SK-N-SH (cell line): ENCODE measurements at regions not wholly inside any gene's neighbourhood (a gene's known extent, or its start where the extent isn't known, plus 50 kb on each side); places are given as distances from the start of the nearest gene placed in this dataset.

ENCODE experiments used
- CTCF ChIA-PET: fragments of 300-600, 350-600 bp; formaldehyde crosslinking; extraction: SDS; loops from one replicate; lab custom pipeline; 2021; lab: Yijun Ruan, JAX
- POLR2A ChIA-PET: fragments of 350-600 bp; sonication (Branson Sonifier 250); formaldehyde crosslinking; extraction: SDS; loops from one replicate; lab custom pipeline; 2020; ENCODE audit warnings: antibody characterized with exemption, inconsistent platforms; lab: Yijun Ruan, JAX
- DNase-seq: peaks from one replicate; pipeline ENCODE4 v3.0.0; 2012
- H2AFZ ChIP-seq: fragments of 200-600 bp; sonication (generic); 2 replicates; pipeline ENCODE4 v1.8.1; 2016; ENCODE audit warnings: antibody characterized with exemption, mild to moderate bottlenecking, low read depth
- H3F3A ChIP-seq: fragments of 200-600 bp; sonication (generic); replicated peaks from 2 replicates; pipeline ENCODE3; 2016; ENCODE audit warnings: antibody characterized with exemption, mild to moderate bottlenecking; ENCODE audit not compliant: insufficient read depth
- H3K27ac ChIP-seq, 2 experiments: fragments of 200-500 bp in 1 of 2; fragments of 200-600 bp in 1 of 2; sonication (Bioruptor generic) in 1 of 2; sonication (generic), shearing (Covaris generic) in 1 of 2; 2 replicates each; pipeline versions ENCODE4 v1.5.1 to v1.6.1; 2014 to 2016; ENCODE audit warnings: low read depth in 2 of 2, inconsistent platforms in 1 of 2, low read length in 1 of 2, mild to moderate bottlenecking in 1 of 2, mixed read lengths in 1 of 2
- H3K27me3 ChIP-seq: fragments of 200-600 bp; sonication (generic), shearing (Covaris generic); 2 replicates; pipeline ENCODE4 v1.6.1; 2016; ENCODE audit warnings: mixed run types; ENCODE audit not compliant: insufficient read depth
- H3K36me3 ChIP-seq, 2 experiments: fragments of 200-500 bp in 1 of 2; fragments of 200-600 bp in 1 of 2; sonication (Bioruptor generic) in 1 of 2; sonication (generic) in 1 of 2; replicated peaks in 1 of 2; 2 replicates each; pipeline versions ENCODE3 to v1.5.1; 2014 to 2016; ENCODE audit warnings: low read length in 1 of 2, mild to moderate bottlenecking in 1 of 2; ENCODE audit not compliant: insufficient read depth in 2 of 2, control insufficient read depth in 1 of 2
- H3K4me1 ChIP-seq, 2 experiments: fragments of 200-500 bp in 1 of 2; fragments of 200-600 bp in 1 of 2; sonication (Bioruptor generic) in 1 of 2; sonication (generic), shearing (Covaris generic) in 1 of 2; 2 replicates each; pipeline versions ENCODE4 v1.5.1 to v1.6.1; 2014 to 2016; ENCODE audit warnings: low read depth in 1 of 2, low read length in 1 of 2, mixed run types in 1 of 2; ENCODE audit not compliant: insufficient read depth in 2 of 2, control insufficient read depth in 1 of 2
- H3K4me2 ChIP-seq: fragments of 200-600 bp; sonication (generic), shearing (Covaris generic); 2 replicates; pipeline ENCODE4 v1.6.1; 2017; ENCODE audit warnings: mixed run types
- H3K4me3 ChIP-seq, 2 experiments: fragments of 200-500 bp in 1 of 2; fragments of 200-600 bp in 1 of 2; sonication (Bioruptor generic) in 1 of 2; sonication (generic), shearing (Covaris generic) in 1 of 2; 2 replicates each; pipeline versions ENCODE4 v1.5.1 to v1.8.1; 2014 to 2016; ENCODE audit warnings: low read depth in 2 of 2, inconsistent platforms in 1 of 2, low read length in 1 of 2, mild to moderate bottlenecking in 1 of 2, mixed read lengths in 1 of 2, moderate library complexity in 1 of 2
- H3K79me2 ChIP-seq: fragments of 200-600 bp; sonication (generic); 2 replicates; pipeline ENCODE4 v1.8.1; 2017; ENCODE audit warnings: mild to moderate bottlenecking; ENCODE audit not compliant: insufficient read depth
- H3K9ac ChIP-seq: fragments of 200-600 bp; sonication (generic); 2 replicates; pipeline ENCODE4 v1.6.1; 2017; ENCODE audit warnings: mixed run types
- H3K9me2 ChIP-seq: fragments of 200-600 bp; sonication (generic); 2 replicates; pipeline ENCODE4 v1.6.1; 2017; ENCODE audit warnings: mixed run types
- H3K9me3 ChIP-seq: fragments of 200-600 bp; sonication (generic); 2 replicates; pipeline ENCODE4 v1.6.1; 2017; ENCODE audit warnings: mixed run types, mild to moderate bottlenecking, moderate library complexity
- H4K20me1 ChIP-seq: fragments of 200-600 bp; sonication (generic); 2 replicates; pipeline ENCODE4 v1.6.1; 2017; ENCODE audit warnings: mild to moderate bottlenecking, mixed run types; ENCODE audit not compliant: insufficient read depth
- CHD2 ChIP-seq: fragments of 150-350 bp; IDR thresholded peaks from 2 replicates; pipeline ENCODE4 v1.6.1; 2018; ENCODE audit warnings: low read length; ENCODE audit not compliant: partially characterized antibody
- CTCF ChIP-seq: fragments of 200-600 bp; sonication (generic); IDR thresholded peaks from 2 replicates; pipeline ENCODE4 v1.6.1; 2017; ENCODE audit warnings: antibody characterized with exemption, mild to moderate bottlenecking, moderate library complexity
- EP300 ChIP-seq, 2 experiments: IDR thresholded peaks; 2 replicates each; pipeline versions ENCODE4 v1.4.0 to v1.6.1; 2012; ENCODE audit warnings: borderline replicate concordance in 1 of 2, low read depth in 1 of 2, low read length in 1 of 2
- EZH2phosphoT487 ChIP-seq: fragments of 200-600 bp; sonication (generic); IDR thresholded peaks from 2 replicates; pipeline ENCODE4 v1.6.1; 2017; ENCODE audit warnings: low read depth, mixed run types, mild to moderate bottlenecking, antibody characterized with exemption, moderate library complexity, borderline replicate concordance
- FOSL2 ChIP-seq: IDR thresholded peaks from 2 replicates; pipeline ENCODE4 v1.4.0; 2012; ENCODE audit warnings: low read depth, mild to moderate bottlenecking, moderate library complexity, borderline replicate concordance
- FOXJ3 ChIP-seq: sonication (generic); formaldehyde crosslinking; IDR thresholded peaks from 2 replicates; pipeline ENCODE4 v1.5.1; 2020; ENCODE audit warnings: mild to moderate bottlenecking, missing genetic modification reagents
- GABPA ChIP-seq: IDR thresholded peaks from 2 replicates; pipeline ENCODE4 v1.4.0; 2012; ENCODE audit warnings: low read depth, mild to moderate bottlenecking
- GATA2 ChIP-seq: sonication (generic); formaldehyde crosslinking; IDR thresholded peaks from 2 replicates; pipeline ENCODE4 v1.5.0; 2020; ENCODE audit warnings: mild to moderate bottlenecking, missing genetic modification reagents
- MAX ChIP-seq: IDR thresholded peaks from 2 replicates; pipeline ENCODE4 v1.4.0; 2012; ENCODE audit warnings: low read depth
- NFIC ChIP-seq: IDR thresholded peaks from 2 replicates; pipeline ENCODE4 v1.4.0; 2012; ENCODE audit warnings: borderline replicate concordance
- SMC3 ChIP-seq: IDR thresholded peaks from 2 replicates; pipeline ENCODE4 v1.6.1; 2012; ENCODE audit warnings: low read depth, low read length, improper control_type of control experiment
- TAF1 ChIP-seq: IDR thresholded peaks from 2 replicates; pipeline ENCODE4 v1.6.1; 2012; ENCODE audit warnings: low read depth, mild to moderate bottlenecking, low read length, moderate library complexity, borderline replicate concordance
- TCF12 ChIP-seq: IDR thresholded peaks from 2 replicates; pipeline ENCODE4 v1.4.0; 2012
- TEAD4 ChIP-seq: IDR thresholded peaks from 2 replicates; pipeline ENCODE4 v1.4.0; 2012; ENCODE audit warnings: mild to moderate bottlenecking, borderline replicate concordance; ENCODE audit not compliant: insufficient read depth
- YY1 ChIP-seq: IDR thresholded peaks from 2 replicates; pipeline ENCODE4 v1.4.0; 2012; ENCODE audit warnings: low read depth, mild to moderate bottlenecking
- whole genome bisulfite sequencing: methylation state at CpG from one replicate; pipeline ENCODE4 v1.1.6; 2017; ENCODE audit warnings: low lambda C conversion rate; 5-methylcytosine and 5-hydroxymethylcytosine counted together

GRCh38 chr1:25050165-25050564 lies 120.1 kb upstream of the RUNX3 start:
- Histone ChIP-seq H3K4me1 (peaks cover 0 to 32% of the 10 kb centered on the region in 2 experiments; a peak in 1 of 4 replicates), H3K9ac (no peak overlapping the region), H3K9me2 (no peaks in the 10 kb centered on the region), H3K27me3 (peaks cover 27% of the 10 kb centered on the region; the same call in 1 of the 2 replicates), H3K4me2 (no peak overlapping the region), H3K9me3 (no peaks in the 10 kb centered on the region), H3K4me3 (no peak overlapping the region), H2AFZ (no peak overlapping the region), H3K27ac (no peak overlapping the region), H3K36me3 (no peaks in the 10 kb centered on the region), H3K79me2 (no peaks in the 10 kb centered on the region), H4K20me1 (no peaks in the 10 kb centered on the region), H3F3A (no peaks in the 10 kb centered on the region)
- TF ChIP-seq EP300 (IDR thresholded peaks at IDR 0.05; ENCODE audit: borderline replicate concordance in 1 of 2, low read depth in 1 of 2, low read length in 1 of 2) (no peak), EZH2phosphoT487 (no peak), GATA2 (CRISPR knock-in tag) (no peak), TAF1 (no peak), NFIC (no peak), FOSL2 (no peak), YY1 (no peak)
- ChIA-PET CTCF (interaction anchor here (0.6 to 8.7 kb wide), 4 partner anchors 13 to 325 kb away, joined by 3 to 55 read pairs (median 3); no protein-coding TSS in a partner anchor), POLR2A (no interaction called here)
- no peak for DNase-seq
- 38% methylated on average over 6 of the region's 8 CpGs for WGBS

DNA sequence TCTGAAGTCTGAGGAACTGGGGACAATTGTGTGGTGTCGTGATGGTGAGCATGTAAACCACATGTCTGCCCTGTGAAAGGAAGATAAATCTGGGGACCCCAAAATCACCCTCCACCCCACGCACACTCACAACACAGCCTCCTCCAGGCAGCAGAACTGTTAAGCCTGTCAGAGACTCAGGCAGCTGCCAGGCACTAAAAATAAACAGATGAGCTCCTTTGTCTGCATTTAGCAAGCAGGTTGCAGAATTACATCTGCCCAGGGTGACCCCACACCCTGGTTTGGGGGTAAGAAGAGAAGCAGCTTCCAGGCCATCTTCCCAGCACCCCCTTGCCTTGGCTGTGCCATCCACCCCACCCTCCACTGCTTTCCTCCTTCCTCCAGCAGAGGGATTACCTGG lies 119.1 kb upstream of the RUNX3 start:
- WGBS, result 51% methylated on average over 2 of the region's 2 CpGs
- Histone ChIP-seq H3K79me2 (no peaks in the 10 kb centered on the region), H3K4me2 (no peak overlapping the region), H3F3A (no peaks in the 10 kb centered on the region), H3K9me2 (no peaks in the 10 kb centered on the region), H3K4me3 (no peak overlapping the region), H2AFZ (no peak overlapping the region), H3K9ac (no peak overlapping the region), H3K27me3 (peaks cover 23% of the 10 kb centered on the region; the same call in 1 of the 2 replicates), H3K27ac (no peak overlapping the region), H4K20me1 (no peaks in the 10 kb centered on the region), H3K9me3 (no peaks in the 10 kb centered on the region), H3K4me1 (peaks cover 0 to 25% of the 10 kb centered on the region in 2 experiments; a peak in 1 of 4 replicates), H3K36me3 (no peaks in the 10 kb centered on the region)
- no peak for DNase-seq
- TF ChIP-seq TAF1, result no peak
- no peak for TF ChIP-seq TEAD4
- TF ChIP-seq GATA2 (CRISPR knock-in tag), result no peak
- TF ChIP-seq FOXJ3 (CRISPR knock-in tag), result no peak
- TF ChIP-seq CTCF, result no peak
- no peak for TF ChIP-seq TCF12
- TF ChIP-seq MAX, result no peak
- TF ChIP-seq NFIC, result no peak
- TF ChIP-seq CHD2, result no peak
- no peak for TF ChIP-seq GABPA
- TF ChIP-seq SMC3, result no peak
- ChIA-PET POLR2A (no interaction called here), CTCF (interaction anchor here (8.7 kb wide), 1 partner anchor 12 kb away, joined by 55 read pairs; no protein-coding TSS in a partner anchor)
